Body of pancreas (tissue), 4 donors: ENCODE measurements at regions not wholly inside any gene's neighbourhood (a gene's known extent, or its start where the extent isn't known, plus 50 kb on each side); places are given as distances from the start of the nearest gene placed in this dataset.
"Not testable (repeated sequence)": the region's sequence is repeated elsewhere in the genome, so short reads cannot be mapped to it uniquely, and the experiment has no call there.

ENCODE experiments used
- CTCF ChIP-seq, 7 experiments: fragments of 450-650 bp in 4 of 7; fragments of 200-600 bp in 3 of 7; sonication (generic) in 3 of 7; IDR thresholded peaks; one replicate each; pipeline ENCODE4 v1.5.1; 2016 to 2019; ENCODE audit warnings: antibody characterized with exemption in 7 of 7
- POLR2A ChIP-seq, 3 donors: fragments of 450-650 bp; IDR thresholded peaks; one replicate each; pipeline ENCODE4 v1.6.1; 2016; ENCODE audit warnings: antibody characterized with exemption in 3 of 3, mild to moderate bottlenecking in 2 of 3

- not testable (repeated sequence) for TF ChIP-seq CTCF, POLR2A (IDR thresholded peaks at IDR 0.05)
These were observed 86.5 kb downstream of the DMAC1 start for GRCh38 chr9:7713088-7713487.
